ENCODE measurements at regions not wholly inside any gene's neighbourhood (a gene's known extent, or its start where the extent isn't known, plus 50 kb on each side); places are given as distances from the start of the nearest gene placed in this dataset.

DNA sequence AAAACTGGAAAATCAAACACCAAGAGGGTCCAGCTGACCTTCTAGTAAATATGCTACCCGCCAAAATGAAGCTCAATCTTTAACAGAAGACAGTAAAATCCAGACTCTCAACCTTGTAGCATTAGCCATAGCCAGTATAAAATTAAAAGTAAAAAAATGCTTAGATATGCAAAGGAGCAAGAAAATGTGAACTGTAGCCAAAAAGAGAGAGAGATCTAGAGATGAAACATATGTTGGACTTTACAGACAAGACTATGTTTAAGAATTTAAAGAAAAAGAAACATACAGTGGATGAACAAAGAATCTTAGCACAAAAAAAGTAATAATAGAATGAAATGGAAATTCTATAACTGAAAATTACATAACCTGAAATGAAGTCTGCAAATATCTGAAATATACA is 344.5 kb downstream of the LRATD1 start:
- TF ChIP-seq PHF8 (conservative IDR thresholded peaks at IDR 0.05; ENCODE audit: low read depth, low read length): no peak
- TF ChIP-seq, protein P1, sequence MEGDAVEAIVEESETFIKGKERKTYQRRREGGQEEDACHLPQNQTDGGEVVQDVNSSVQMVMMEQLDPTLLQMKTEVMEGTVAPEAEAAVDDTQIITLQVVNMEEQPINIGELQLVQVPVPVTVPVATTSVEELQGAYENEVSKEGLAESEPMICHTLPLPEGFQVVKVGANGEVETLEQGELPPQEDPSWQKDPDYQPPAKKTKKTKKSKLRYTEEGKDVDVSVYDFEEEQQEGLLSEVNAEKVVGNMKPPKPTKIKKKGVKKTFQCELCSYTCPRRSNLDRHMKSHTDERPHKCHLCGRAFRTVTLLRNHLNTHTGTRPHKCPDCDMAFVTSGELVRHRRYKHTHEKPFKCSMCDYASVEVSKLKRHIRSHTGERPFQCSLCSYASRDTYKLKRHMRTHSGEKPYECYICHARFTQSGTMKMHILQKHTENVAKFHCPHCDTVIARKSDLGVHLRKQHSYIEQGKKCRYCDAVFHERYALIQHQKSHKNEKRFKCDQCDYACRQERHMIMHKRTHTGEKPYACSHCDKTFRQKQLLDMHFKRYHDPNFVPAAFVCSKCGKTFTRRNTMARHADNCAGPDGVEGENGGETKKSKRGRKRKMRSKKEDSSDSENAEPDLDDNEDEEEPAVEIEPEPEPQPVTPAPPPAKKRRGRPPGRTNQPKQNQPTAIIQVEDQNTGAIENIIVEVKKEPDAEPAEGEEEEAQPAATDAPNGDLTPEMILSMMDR (IDR thresholded peaks at IDR 0.05; ENCODE audit: control extremely low read depth in 1 of 3, insufficient read depth in 1 of 3, low read depth in 1 of 3, low read length in 3 of 3): no peak
- no peak for TF ChIP-seq CHD1 (IDR thresholded peaks at IDR 0.05; ENCODE audit: low read depth, low read length)
- no peak for TF ChIP-seq TAF1 (IDR thresholded peaks at IDR 0.05; ENCODE audit: low read depth, low read length)
- TF ChIP-seq, protein P2, sequence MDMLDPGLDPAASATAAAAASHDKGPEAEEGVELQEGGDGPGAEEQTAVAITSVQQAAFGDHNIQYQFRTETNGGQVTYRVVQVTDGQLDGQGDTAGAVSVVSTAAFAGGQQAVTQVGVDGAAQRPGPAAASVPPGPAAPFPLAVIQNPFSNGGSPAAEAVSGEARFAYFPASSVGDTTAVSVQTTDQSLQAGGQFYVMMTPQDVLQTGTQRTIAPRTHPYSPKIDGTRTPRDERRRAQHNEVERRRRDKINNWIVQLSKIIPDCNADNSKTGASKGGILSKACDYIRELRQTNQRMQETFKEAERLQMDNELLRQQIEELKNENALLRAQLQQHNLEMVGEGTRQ (IDR thresholded peaks at IDR 0.05; ENCODE audit: low read length): no peak
